ENCODE measurements at regions not wholly inside any gene's neighbourhood (a gene's known extent, or its start where the extent isn't known, plus 50 kb on each side); places are given as distances from the start of the nearest gene placed in this dataset.

DNA sequence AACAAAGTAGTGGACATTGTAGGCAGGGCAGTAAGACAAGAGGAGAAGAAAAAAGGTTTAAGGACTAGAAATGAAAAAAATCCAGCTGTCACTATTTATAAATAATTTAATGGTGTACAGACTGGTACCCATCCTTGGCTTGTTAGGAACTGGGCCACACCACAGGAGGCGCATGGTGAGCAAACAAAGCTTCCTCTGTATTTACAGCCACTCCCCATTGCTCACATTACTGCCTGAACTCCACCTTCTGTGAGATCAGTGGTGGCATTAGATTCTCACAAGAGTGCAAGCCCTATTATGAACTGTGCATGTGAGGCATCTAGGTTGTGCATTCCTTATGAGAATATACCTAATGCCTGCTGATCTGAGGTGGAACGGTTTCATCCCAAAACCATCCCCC, 62.6 kb upstream of the DMAC1 start:
- no peak for DNase-seq

DNA sequence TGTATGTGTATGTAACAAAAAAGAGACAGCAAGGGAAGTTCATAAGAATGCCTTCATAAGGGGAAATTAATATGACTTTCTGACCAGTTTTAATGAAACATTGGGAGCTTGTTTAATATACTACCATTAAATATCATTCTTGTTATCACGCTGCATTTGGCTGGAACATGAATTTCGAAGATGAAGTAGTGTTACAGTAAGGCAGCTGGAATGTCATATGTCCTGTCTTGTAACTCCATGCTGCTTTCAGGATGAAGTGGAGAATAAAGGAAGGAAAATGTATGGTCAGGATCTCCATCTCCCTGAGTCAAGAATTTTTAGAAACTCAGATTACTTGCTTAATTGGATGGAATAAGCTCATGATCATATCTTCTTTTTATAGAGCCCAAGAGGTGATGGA, 61.5 kb upstream of the DMAC1 start:
- DNase-seq, result no peak

DNA sequence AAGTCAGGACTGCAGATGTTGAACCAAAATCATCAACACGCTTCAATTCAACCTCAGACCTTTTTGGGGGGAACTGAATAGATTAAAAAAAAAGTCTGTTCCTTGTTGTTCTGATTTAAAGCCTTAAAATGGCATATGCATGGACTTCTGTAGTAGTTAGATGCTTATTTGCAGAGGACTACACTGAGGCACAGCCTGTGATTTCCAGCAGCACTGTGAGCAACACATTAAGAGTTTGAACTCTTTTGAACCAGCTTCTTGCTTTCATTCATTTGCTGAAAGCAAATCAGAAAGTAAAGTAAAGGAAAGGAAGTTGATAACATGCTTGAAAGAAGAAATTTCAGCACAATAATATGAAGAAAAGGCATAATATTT, 60.7 kb upstream of the DMAC1 start:
- no peak for DNase-seq

GRCh38 chr9:7859701-7860334, 60.2 kb upstream of the DMAC1 start:
- no peak for DNase-seq

- no peak for DNase-seq
These were observed 58.6 kb upstream of the DMAC1 start for GRCh38 chr9:7858166-7858565.

DNA sequence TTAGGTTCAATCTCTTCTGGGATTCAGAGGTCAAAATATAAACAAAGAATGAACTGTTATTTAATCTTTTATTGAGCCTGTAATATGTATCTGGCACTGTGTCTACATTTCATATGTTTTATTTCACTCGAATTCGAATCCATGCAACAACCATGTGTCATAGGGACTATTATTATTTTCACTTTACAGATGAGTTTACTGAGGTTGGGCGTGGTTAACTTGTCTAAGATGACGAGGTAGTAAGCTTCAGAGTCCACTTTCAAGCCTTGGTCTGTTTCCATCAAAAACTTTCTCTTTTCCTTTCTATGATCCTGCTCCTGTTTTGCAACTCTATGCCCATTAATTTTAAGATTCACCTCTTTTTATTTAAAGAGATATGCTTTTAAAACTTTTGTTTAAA, 55.2 kb upstream of the DMAC1 start:
- no peak for DNase-seq
